ENCODE measurements at regions not wholly inside any gene's neighbourhood (a gene's known extent, or its start where the extent isn't known, plus 50 kb on each side); places are given as distances from the start of the nearest gene placed in this dataset.

GRCh38 chr4:54840992-54841768, 183.4 kb downstream of the KIT start:
- H3K4me1 Mint-ChIP-seq = peaks cover 11% of the 10 kb centered on the region
- no peaks in the 10 kb centered on the region for H3K79me2 ChIP-seq (ENCODE audit: insufficient read depth, low read length)
- H3K36me3 Mint-ChIP-seq = no peaks in the 10 kb centered on the region
- H3K4me3 ChIP-seq (replicated peaks in 1 of 3; ENCODE audit: low read depth in 2 of 3, low read length in 3 of 3) = no peak overlapping the region
- no peak overlapping the region for H3K27ac ChIP-seq (ENCODE audit: low read depth in 1 of 2, low read length in 2 of 2)
- no peaks in the 10 kb centered on the region for H3K27me3 Mint-ChIP-seq (ENCODE audit: low read depth in 3 of 3)
- H3K9me3 ChIP-seq (replicated peaks in 1 of 2; ENCODE audit: control insufficient read depth in 1 of 2, insufficient read depth in 1 of 2, low read length in 2 of 2) = no peaks in the 10 kb centered on the region
- intact Hi-C loops (cut with micrococcal nuclease) = no loop called here
- H4K20me1 ChIP-seq (ENCODE audit: insufficient read depth, low read length) = no peaks in the 10 kb centered on the region
- H3K4me2 ChIP-seq (replicated peaks; ENCODE audit: extremely low read depth, low read length, poor library complexity, severe bottlenecking) = no peak overlapping the region
- no peaks in the 10 kb centered on the region for H3K27me3 ChIP-seq (ENCODE audit: control insufficient read depth in 2 of 2, insufficient read depth in 2 of 2, low read length in 2 of 2)
- DNase-seq = no peak
- H2AFZ ChIP-seq (ENCODE audit: insufficient read depth, low read depth, low read length, poor library complexity, severe bottlenecking) = peak overlapping the region; percentile 21
- no CpG with 5 or more reads among the region's 2 CpGs for whole genome bisulfite sequencing (ENCODE audit: insufficient coverage)
- TF ChIP-seq, protein P1, sequence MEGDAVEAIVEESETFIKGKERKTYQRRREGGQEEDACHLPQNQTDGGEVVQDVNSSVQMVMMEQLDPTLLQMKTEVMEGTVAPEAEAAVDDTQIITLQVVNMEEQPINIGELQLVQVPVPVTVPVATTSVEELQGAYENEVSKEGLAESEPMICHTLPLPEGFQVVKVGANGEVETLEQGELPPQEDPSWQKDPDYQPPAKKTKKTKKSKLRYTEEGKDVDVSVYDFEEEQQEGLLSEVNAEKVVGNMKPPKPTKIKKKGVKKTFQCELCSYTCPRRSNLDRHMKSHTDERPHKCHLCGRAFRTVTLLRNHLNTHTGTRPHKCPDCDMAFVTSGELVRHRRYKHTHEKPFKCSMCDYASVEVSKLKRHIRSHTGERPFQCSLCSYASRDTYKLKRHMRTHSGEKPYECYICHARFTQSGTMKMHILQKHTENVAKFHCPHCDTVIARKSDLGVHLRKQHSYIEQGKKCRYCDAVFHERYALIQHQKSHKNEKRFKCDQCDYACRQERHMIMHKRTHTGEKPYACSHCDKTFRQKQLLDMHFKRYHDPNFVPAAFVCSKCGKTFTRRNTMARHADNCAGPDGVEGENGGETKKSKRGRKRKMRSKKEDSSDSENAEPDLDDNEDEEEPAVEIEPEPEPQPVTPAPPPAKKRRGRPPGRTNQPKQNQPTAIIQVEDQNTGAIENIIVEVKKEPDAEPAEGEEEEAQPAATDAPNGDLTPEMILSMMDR (IDR thresholded peaks at IDR 0.05) = no peak
- H3K4me3 Mint-ChIP-seq = no peak overlapping the region
- H3K36me3 ChIP-seq (replicated peaks in 1 of 2; ENCODE audit: control insufficient read depth in 1 of 2, insufficient read depth in 2 of 2, low read length in 2 of 2) = no peaks in the 10 kb centered on the region
- no peaks in the 10 kb centered on the region for H3K9me3 Mint-ChIP-seq
- H3K4me1 ChIP-seq (ENCODE audit: control insufficient read depth in 1 of 2, insufficient read depth in 2 of 2, low read length in 2 of 2) = no peaks in the 10 kb centered on the region
- H3K27ac Mint-ChIP-seq = no peak overlapping the region
- H3K9ac ChIP-seq (ENCODE audit: insufficient read depth, low read length, poor library complexity, severe bottlenecking) = no peak overlapping the region

- Histone ChIP-seq H3K79me2 (ENCODE audit: insufficient read depth, low read length) (no peaks in the 10 kb centered on the region), H3K4me1 (ENCODE audit: control insufficient read depth in 1 of 2, insufficient read depth in 2 of 2, low read length in 2 of 2) (no peaks in the 10 kb centered on the region), H3K4me3 (replicated peaks in 1 of 3; ENCODE audit: low read depth in 2 of 3, low read length in 3 of 3) (no peak overlapping the region), H4K20me1 (ENCODE audit: insufficient read depth, low read length) (no peaks in the 10 kb centered on the region), H3K9ac (ENCODE audit: insufficient read depth, low read length, poor library complexity, severe bottlenecking) (no peak overlapping the region), H2AFZ (ENCODE audit: insufficient read depth, low read depth, low read length, poor library complexity, severe bottlenecking) (peak overlapping the region; percentile 21), H3K36me3 (replicated peaks in 1 of 2; ENCODE audit: control insufficient read depth in 1 of 2, insufficient read depth in 2 of 2, low read length in 2 of 2) (no peaks in the 10 kb centered on the region), H3K27me3 (ENCODE audit: control insufficient read depth in 2 of 2, insufficient read depth in 2 of 2, low read length in 2 of 2) (no peaks in the 10 kb centered on the region), H3K4me2 (replicated peaks; ENCODE audit: extremely low read depth, low read length, poor library complexity, severe bottlenecking) (no peak overlapping the region), H3K9me3 (replicated peaks in 1 of 2; ENCODE audit: control insufficient read depth in 1 of 2, insufficient read depth in 1 of 2, low read length in 2 of 2) (no peaks in the 10 kb centered on the region), H3K27ac (ENCODE audit: low read depth in 1 of 2, low read length in 2 of 2) (no peak overlapping the region)
- Mint-ChIP-seq H3K27me3 (ENCODE audit: low read depth in 3 of 3) (no peaks in the 10 kb centered on the region), H3K36me3 (no peaks in the 10 kb centered on the region), H3K4me1 (peaks cover 11% of the 10 kb centered on the region), H3K27ac (no peak overlapping the region), H3K9me3 (no peaks in the 10 kb centered on the region), H3K4me3 (no peak overlapping the region)
- TF ChIP-seq, protein P1 (IDR thresholded peaks at IDR 0.05) = no peak
- WGBS (ENCODE audit: insufficient coverage) = no CpG with 5 or more reads among the region's 2 CpGs
- no peak for DNase-seq
- intact Hi-C loops (cut with micrococcal nuclease) = no loop called here
These were observed 182.7 kb downstream of the KIT start for GRCh38 chr4:54840430-54840829.

All from CD14-positive monocyte (primary cell).